Colonic mucosa (tissue), 4 donors: ENCODE measurements at regions not wholly inside any gene's neighbourhood (a gene's known extent, or its start where the extent isn't known, plus 50 kb on each side); places are given as distances from the start of the nearest gene placed in this dataset.
"Not testable (repeated sequence)": the region's sequence is repeated elsewhere in the genome, so short reads cannot be mapped to it uniquely, and the experiment has no call there.

Experiments
- DNase-seq: peaks from one replicate; pipeline ENCODE4 v3.0.0-alpha.2; 2020
- H3K27ac ChIP-seq: fragments of 200-600 bp; one replicate; pipeline ENCODE4 v1.8.0; 2021
- H3K27me3 ChIP-seq: fragments of 200-600 bp; one replicate; pipeline ENCODE4 v1.8.0; 2021
- H3K36me3 ChIP-seq: fragments of 200-600 bp; one replicate; pipeline ENCODE4 v1.8.0; 2021
- H3K4me1 ChIP-seq: fragments of 200-600 bp; one replicate; pipeline ENCODE4 v1.8.0; 2021; ENCODE audit warnings: mild to moderate bottlenecking
- H3K4me3 ChIP-seq: fragments of 200-600 bp; one replicate; pipeline ENCODE4 v1.8.0; 2021
- H3K9ac ChIP-seq, 2 donors: one replicate each; pipeline ENCODE4 v1.7.0; 2013; ENCODE audit warnings: control low read depth in 2 of 2, low read depth in 2 of 2, low read length in 2 of 2
- H3K9me3 ChIP-seq: fragments of 200-600 bp; one replicate; pipeline ENCODE4 v1.8.0; 2021
- intact Hi-C: fragments of 100-400 bp; cut with DNase I; formaldehyde crosslinking; loops from one replicate; pipeline ENCODE4 v1.14.1; 2022
- TF ChIP-seq, protein P1 (sequence below): fragments of 200-600 bp; IDR thresholded peaks from one replicate; pipeline ENCODE4 v1.8.0; 2022; ENCODE audit warnings: antibody characterized with exemption, mild to moderate bottlenecking
- donor health status: healthy.
- donor health status: DM: no; HTN: no; CAD: no.
- donor health status: DM: no; HTN: no; CAD: no.

DNA sequence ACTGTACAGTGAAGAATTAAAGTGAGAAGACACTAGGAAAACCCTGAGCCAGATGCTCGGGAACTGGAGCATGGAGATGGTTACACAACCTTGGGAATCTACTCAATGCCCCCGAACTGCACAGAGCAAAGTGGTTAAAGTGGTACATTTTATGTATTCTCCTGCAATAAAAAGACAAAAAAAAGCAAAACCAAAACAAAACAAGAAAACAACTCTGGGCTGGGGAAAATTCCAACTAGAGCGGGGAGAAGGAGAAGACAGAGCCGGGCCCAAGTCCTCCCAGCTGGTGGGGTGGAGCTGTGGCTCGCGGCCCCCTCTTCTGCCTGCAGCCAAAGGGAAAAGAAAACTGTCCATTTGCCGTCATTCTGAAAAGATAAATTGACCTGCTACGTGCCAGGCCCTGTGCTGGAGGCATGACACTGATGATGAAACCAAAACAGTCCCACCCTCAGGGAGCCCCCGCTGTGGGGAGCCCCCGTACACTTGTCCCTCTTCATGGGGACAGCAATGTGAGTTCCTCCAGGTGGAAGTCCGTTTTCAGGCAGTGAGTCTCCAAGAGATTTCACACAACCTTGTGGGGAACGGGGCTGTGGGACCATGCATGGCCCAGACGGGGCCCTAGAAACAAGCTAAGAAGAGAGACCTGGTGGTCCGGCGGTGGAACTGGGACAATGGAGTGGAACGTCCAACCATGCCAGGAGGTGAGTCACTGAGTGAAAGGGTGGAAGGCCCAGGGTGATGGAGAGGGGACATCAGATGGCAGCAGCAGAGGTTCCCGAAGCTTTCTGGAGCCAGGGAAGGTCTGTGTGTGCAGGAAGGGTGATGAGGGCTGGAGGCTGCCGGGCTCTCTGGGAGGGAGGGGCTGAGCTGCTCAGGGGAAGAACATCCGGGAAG is 114.8 kb upstream of the COL5A1 start:
- TF ChIP-seq, protein P1, sequence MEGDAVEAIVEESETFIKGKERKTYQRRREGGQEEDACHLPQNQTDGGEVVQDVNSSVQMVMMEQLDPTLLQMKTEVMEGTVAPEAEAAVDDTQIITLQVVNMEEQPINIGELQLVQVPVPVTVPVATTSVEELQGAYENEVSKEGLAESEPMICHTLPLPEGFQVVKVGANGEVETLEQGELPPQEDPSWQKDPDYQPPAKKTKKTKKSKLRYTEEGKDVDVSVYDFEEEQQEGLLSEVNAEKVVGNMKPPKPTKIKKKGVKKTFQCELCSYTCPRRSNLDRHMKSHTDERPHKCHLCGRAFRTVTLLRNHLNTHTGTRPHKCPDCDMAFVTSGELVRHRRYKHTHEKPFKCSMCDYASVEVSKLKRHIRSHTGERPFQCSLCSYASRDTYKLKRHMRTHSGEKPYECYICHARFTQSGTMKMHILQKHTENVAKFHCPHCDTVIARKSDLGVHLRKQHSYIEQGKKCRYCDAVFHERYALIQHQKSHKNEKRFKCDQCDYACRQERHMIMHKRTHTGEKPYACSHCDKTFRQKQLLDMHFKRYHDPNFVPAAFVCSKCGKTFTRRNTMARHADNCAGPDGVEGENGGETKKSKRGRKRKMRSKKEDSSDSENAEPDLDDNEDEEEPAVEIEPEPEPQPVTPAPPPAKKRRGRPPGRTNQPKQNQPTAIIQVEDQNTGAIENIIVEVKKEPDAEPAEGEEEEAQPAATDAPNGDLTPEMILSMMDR, result no peak
- H3K4me1 ChIP-seq, result no peaks in the 10 kb centered on the region
- intact Hi-C loops, result no loop called here
- peak overlapping the region; percentile 23 for H3K27ac ChIP-seq
- no peak overlapping the region for H3K4me3 ChIP-seq
- DNase-seq, result no peak
- H3K9me3 ChIP-seq, result no peaks in the 10 kb centered on the region
- H3K27me3 ChIP-seq, result no peaks in the 10 kb centered on the region
- H3K9ac ChIP-seq, result no peak overlapping the region
- H3K36me3 ChIP-seq, result no peaks in the 10 kb centered on the region

DNA sequence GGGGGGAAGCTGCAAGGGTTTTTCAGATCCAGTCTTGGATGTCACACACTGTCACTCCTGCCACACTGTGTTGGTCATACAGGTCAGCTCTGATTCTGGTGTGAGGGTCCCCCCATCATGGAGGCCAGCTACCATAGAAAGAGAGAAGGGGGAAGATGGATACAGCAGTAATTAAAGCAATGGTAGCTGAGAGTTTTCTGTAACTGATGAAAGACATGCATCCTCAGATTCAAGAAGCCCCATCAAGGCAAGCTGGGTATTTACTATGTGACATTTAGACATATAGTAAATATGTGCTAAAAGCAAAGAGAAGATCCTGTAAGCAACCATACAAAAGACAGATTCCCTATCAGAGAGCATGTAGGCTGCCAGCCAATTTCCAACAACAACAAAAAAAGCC is 110.9 kb upstream of the COL5A1 start:
- Histone ChIP-seq H3K36me3 (no peaks in the 10 kb centered on the region), H3K4me3 (no peak overlapping the region), H3K4me1 (no peaks in the 10 kb centered on the region), H3K9me3 (no peaks in the 10 kb centered on the region), H3K27me3 (no peaks in the 10 kb centered on the region), H3K27ac (no peak overlapping the region), H3K9ac (no peak overlapping the region)
- TF ChIP-seq, protein P1, result no peak
- DNase-seq, result no peak
- intact Hi-C loops, result no loop called here

DNA sequence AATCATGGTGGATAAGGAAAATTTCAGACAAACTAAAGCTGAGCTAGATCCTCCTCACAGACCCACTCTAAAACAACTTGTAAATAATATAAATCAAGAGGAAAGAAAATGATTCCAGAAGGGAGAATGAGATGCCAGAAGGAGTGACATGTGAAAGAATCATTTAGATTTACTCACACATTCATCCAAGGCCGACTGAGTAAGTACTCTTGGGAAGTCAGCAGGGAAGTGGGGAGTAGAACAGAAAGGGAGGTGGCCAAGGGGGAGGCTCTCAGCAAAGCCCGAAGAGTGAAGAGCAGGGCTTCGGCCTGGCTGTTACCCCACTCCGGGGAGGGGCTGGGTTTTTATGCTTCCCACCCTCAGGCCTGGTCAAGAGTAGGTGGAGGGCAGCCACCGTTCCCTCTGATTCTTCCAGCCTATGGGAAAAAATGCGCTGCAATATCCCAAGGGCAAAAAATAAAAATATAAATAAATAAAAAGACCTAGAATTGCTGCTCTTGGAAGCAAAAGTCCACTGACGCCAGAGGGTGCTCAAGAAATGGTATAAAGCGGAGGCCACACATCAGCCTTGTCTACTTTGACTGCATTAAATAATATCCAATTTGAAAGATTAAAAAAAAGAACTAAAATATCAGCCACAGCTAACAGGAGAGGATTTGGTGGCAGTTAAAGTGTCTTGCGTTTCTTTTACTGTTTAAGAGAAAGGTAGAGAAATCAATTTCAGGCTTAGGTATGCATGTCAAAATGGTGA is 110.2 kb upstream of the COL5A1 start:
- H3K4me3 ChIP-seq, result no peak overlapping the region
- no peaks in the 10 kb centered on the region for H3K36me3 ChIP-seq
- no peaks in the 10 kb centered on the region for H3K27me3 ChIP-seq
- intact Hi-C loops, result no loop called here
- H3K9ac ChIP-seq, result no peak overlapping the region
- H3K4me1 ChIP-seq, result no peaks in the 10 kb centered on the region
- no peak for DNase-seq
- H3K9me3 ChIP-seq, result no peaks in the 10 kb centered on the region
- no peak overlapping the region for H3K27ac ChIP-seq
- TF ChIP-seq, protein P1, result no peak

DNA sequence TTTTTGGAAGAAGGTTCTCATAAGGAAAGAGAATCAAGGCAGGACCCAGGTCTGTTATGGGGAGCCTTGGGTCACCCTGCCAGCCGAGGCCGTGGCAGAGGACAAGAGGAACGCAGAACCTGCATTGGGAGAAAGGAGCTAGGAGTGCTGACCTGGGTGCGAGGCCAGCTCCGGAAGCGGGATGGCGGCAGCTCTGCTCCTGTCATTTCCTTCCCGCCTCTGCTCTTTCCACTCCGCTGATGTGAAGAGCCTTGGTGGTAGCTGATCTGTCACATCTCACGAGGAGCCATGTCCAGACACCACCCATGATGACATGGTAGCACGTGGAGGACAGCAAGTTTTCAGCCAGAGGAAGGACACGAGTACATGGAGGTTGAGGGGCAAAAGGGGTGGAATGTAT is 109.5 kb upstream of the COL5A1 start:
- Histone ChIP-seq H3K4me1 (no peaks in the 10 kb centered on the region), H3K27me3 (no peaks in the 10 kb centered on the region), H3K9me3 (no peaks in the 10 kb centered on the region), H3K27ac (no peak overlapping the region), H3K9ac (no peak overlapping the region), H3K36me3 (no peaks in the 10 kb centered on the region), H3K4me3 (no peak overlapping the region)
- no peak for DNase-seq
- intact Hi-C loops, result no loop called here
- TF ChIP-seq, protein P1, result no peak

DNA sequence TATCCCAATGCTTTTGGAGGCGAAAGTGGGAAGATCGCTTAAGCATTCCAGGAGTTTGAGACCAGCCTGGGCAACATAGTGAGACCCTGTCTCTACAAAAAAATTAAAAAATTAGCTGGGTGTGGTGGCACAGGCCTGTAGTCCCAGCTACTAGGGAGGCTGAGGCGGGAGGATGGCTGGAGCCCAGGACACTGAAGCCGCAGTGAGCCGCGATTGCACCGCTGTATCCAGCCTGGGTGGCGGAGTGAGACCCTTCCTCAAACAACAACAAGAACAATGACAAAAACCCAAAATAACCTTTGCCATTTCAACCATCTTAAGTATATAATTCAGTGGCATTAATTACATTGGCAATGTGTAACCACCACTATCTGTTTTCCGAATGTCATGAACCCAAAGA is 108.9 kb upstream of the COL5A1 start:
- H3K4me3 ChIP-seq, DNase-seq, H3K9me3 ChIP-seq, H3K27me3 ChIP-seq, H3K4me1 ChIP-seq, H3K27ac ChIP-seq, H3K9ac ChIP-seq, intact Hi-C loops, H3K36me3 ChIP-seq: not testable (repeated sequence)
